Heart left ventricle (tissue), 16 donors: ENCODE measurements at regions not wholly inside any gene's neighbourhood (a gene's known extent, or its start where the extent isn't known, plus 50 kb on each side); places are given as distances from the start of the nearest gene placed in this dataset.

ENCODE experiments used
- ATAC-seq, 4 donors: fragments of 200-7000 bp; cut with Tn5 transposase; one replicate each; pipeline ENCODE4 v1.9.1; 2020 to 2022; ENCODE audit warnings: moderate library complexity in 4 of 4, mild to moderate bottlenecking in 3 of 4, moderate number of reproducible peaks in 1 of 4
- DNase-seq, 5 donors: peaks; one replicate each; pipeline ENCODE4 v3.0.0-alpha.2; 2020
- H3K27ac ChIP-seq, 12 donors: fragments of 200-600 bp; sonication (generic) in 4 of 12; one replicate each; pipeline versions ENCODE4 v1.5.0 to v1.8.0; 2016 to 2022; ENCODE audit warnings: mild to moderate bottlenecking in 2 of 12
- H3K27me3 ChIP-seq, 9 donors: fragments of 200-600 bp; sonication (generic) in 2 of 9; one replicate each; pipeline versions ENCODE4 v1.5.1 to v1.8.0; 2016 to 2022; ENCODE audit warnings: mild to moderate bottlenecking in 3 of 9
- H3K36me3 ChIP-seq, 9 donors: fragments of 200-600 bp; sonication (generic) in 2 of 9; one replicate each; pipeline versions ENCODE4 v1.5.0 to v1.8.0; 2018 to 2022; ENCODE audit warnings: mild to moderate bottlenecking in 2 of 9
- H3K4me1 ChIP-seq, 12 donors: fragments of 200-600 bp; sonication (generic) in 4 of 12; one replicate each; pipeline versions ENCODE4 v1.5.0 to v1.8.0; 2016 to 2022; ENCODE audit warnings: mild to moderate bottlenecking in 3 of 12
- H3K4me3 ChIP-seq, 12 donors: fragments of 200-600 bp; sonication (generic) in 4 of 12; one replicate each; pipeline versions ENCODE4 v1.5.0 to v1.8.0; 2017 to 2022; ENCODE audit warnings: mild to moderate bottlenecking in 9 of 12, moderate library complexity in 4 of 12
- H3K9me3 ChIP-seq, 12 donors: fragments of 200-600 bp; sonication (generic) in 4 of 12; one replicate each; pipeline versions ENCODE4 v1.5.0 to v1.8.0; 2016 to 2022; ENCODE audit warnings: mild to moderate bottlenecking in 1 of 12
- CTCF ChIP-seq, 12 donors: fragments of 200-600 bp; sonication (generic) in 4 of 12; IDR thresholded peaks; one replicate each; pipeline versions ENCODE4 v1.5.0 to v1.8.0; 2018 to 2022; ENCODE audit warnings: antibody characterized with exemption in 12 of 12, mild to moderate bottlenecking in 5 of 12
- POLR2A ChIP-seq, 2 donors: fragments of 450-650 bp; IDR thresholded peaks; one replicate each; pipeline ENCODE4 v1.6.1; 2017; ENCODE audit warnings: antibody characterized with exemption in 2 of 2, mild to moderate bottlenecking in 2 of 2, moderate library complexity in 2 of 2
- WGBS, 4 donors: extraction: QIAGEN DNeasy Blood & Tissue Kit in 2 of 4; methylation state at CpG; one replicate each; pipeline versions ENCODE4 v1.1.5 to v1.1.7; 2013 to 2018; 5-methylcytosine and 5-hydroxymethylcytosine counted together
- intact Hi-C, 10 donors: fragments of 100-400 bp; cut with DNase I; formaldehyde crosslinking; loops; one replicate each; pipeline versions ENCODE4 v1.11.1 to v1.14.2; 2022
- donor health status: ischemic (EF 13 %, LVEDD 7.1; RV severe dilation, severe dysfunction).
- donor health status: healthy with polysubstance abuse.
- donor health status: DM: no; HTN: yes; CAD: no.
- donor health status: DM: no; HTN: no; CAD: no.
- donor health status: ischemic (EF 25% LVEDD 6.9; RV normal size, moderate dysfunction).
- donor health status: ischemic (EF 25% LVEDD 5.7; RV mildly dilated, moderate dysfunction).
- donor health status: healthy.
- donor health status: DM: yes; HTN: yes; CAD: no.
- donor health status: ischemic (EF 35%, LVEDD 5.7; RV mildly dilated, moderate dysfunction).
- donor health status: nonischemic (EF 11% LVEDD 7.7; RV severe dilation, severe dysfunction).
- donor health status: DM: yes; HTN: yes; CAD: no.
- donor health status: PGD.
- donor health status: ischemic (EF 29% LVEDD 5.4; RV normal size, mild dysfunction).
- donor health status: nonischemic (EF 23%, LVEDD 6.1; RV moderate dilation, normal function).

DNA sequence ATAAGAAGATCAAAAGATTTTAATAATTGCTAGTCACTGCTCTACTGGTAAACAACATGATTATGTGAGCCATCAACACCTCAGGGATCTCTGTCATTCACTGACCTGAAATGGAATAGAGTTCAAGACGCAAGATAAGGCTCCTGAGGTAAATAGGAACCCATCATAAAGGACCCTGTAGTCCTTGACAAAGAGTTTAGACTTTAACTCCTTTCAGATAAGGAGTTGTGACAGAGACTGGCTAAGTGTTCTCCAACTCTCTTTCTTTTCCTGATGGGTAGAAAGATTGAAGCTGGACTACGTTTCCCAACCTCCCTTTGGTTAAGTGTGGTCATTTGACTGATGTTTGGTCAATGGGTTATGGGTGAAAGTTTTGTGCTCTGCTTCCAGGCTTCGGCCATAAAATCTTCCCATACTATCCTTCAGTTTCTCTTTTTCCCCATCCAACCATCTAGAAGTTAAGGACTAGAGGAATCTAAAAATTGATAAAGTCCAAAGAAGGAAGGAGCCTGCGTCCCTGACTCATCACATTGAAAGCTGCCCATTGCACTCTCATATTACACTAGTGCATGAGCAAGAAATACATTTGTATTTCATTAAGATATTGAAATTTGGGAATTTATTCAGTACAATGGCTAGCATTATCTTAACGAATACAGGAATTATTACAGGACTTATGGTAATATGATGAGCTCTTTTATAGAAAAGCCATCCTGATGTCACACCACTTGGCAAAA, 293.7 kb upstream of the ACVR2A start:
- 83 to 90% (median 89%) methylated on average over 5 of the region's 5 CpGs for WGBS, 4 donors
- no peak overlapping the region for H3K27ac ChIP-seq
- DNase-seq (no peak), ATAC-seq (no peak)
- intact Hi-C loops: loop anchor here in 2 of 10 donors (5.0 to 10.0 kb wide), 3 partner anchors 49 to 291 kb away; no protein-coding TSS in a partner anchor
- peaks cover 0 to 21% (median 8%) of the 10 kb centered on the region in 12 donors for H3K4me1 ChIP-seq
- H3K9me3 ChIP-seq: no peaks in the 10 kb centered on the region
- no peaks in the 10 kb centered on the region for H3K27me3 ChIP-seq
- H3K36me3 ChIP-seq: no peaks in the 10 kb centered on the region
- no peak overlapping the region for H3K4me3 ChIP-seq
- TF ChIP-seq POLR2A (IDR thresholded peaks at IDR 0.05) (no peak), CTCF (IDR thresholded peaks at IDR 0.05) (no peak)

GRCh38 chr2:147549054-147549453, 295.8 kb upstream of the ACVR2A start:
- Histone ChIP-seq H3K27me3 (no peaks in the 10 kb centered on the region), H3K4me3 (no peak overlapping the region), H3K27ac (no peak overlapping the region), H3K4me1 (peaks cover 0 to 4% (median 0%) of the 10 kb centered on the region in 12 donors), H3K36me3 (no peaks in the 10 kb centered on the region), H3K9me3 (peaks cover 0 to 8% (median 0%) of the 10 kb centered on the region in 12 donors)
- TF ChIP-seq CTCF (IDR thresholded peaks at IDR 0.05) (no peak), POLR2A (IDR thresholded peaks at IDR 0.05) (no peak)
- no peak for ATAC-seq
- intact Hi-C loops: no loop called here
- DNase-seq: no peak

DNA sequence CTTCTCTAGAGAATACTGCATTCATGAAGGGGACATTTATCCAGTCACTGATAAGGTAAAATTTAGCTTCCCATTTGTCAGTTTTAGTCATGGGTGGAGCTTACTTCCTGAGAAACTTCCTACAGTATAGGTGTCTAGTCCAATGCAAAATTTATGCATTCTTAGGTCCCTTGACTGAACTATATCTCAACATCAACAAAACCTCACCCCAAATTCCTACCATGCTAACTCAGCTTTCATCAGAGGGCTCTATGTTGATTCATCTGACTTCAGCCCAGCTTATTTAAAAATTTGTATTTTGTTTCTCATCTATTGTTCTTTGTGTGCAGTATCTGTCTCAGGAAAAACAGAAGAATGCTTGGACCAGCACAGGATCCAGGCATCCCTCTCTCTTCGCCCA, 296.4 kb upstream of the ACVR2A start:
- TF ChIP-seq CTCF (IDR thresholded peaks at IDR 0.05): no peak
- TF ChIP-seq POLR2A (IDR thresholded peaks at IDR 0.05): no peak
- DNase-seq (no peak), ATAC-seq (no peak)
- WGBS, 4 donors: 83 to 95% (median 88%) methylated on average over 1 of the region's 1 CpG
- H3K27ac ChIP-seq: no peak overlapping the region
- peaks cover 0 to 2% (median 0%) of the 10 kb centered on the region in 12 donors for H3K4me1 ChIP-seq
- no peaks in the 10 kb centered on the region for H3K36me3 ChIP-seq
- no peaks in the 10 kb centered on the region for H3K27me3 ChIP-seq
- no peak overlapping the region for H3K4me3 ChIP-seq
- intact Hi-C loops: no loop called here
- H3K9me3 ChIP-seq: peaks cover 0 to 8% (median 0%) of the 10 kb centered on the region in 12 donors

GRCh38 chr2:147547440-147547839, 297.4 kb upstream of the ACVR2A start:
- TF ChIP-seq POLR2A (IDR thresholded peaks at IDR 0.05): no peak
- TF ChIP-seq CTCF (IDR thresholded peaks at IDR 0.05): no peak
- WGBS, 4 donors: 67 to 80% (median 72%) methylated on average over 1 of the region's 1 CpG
- intact Hi-C loops: no loop called here

More at GRCh38 chr2:147547440-147547839, 297.4 kb upstream of the ACVR2A start:
- Histone ChIP-seq H3K27ac (no peak overlapping the region), H3K4me3 (no peak overlapping the region), H3K9me3 (peaks cover 0 to 8% (median 0%) of the 10 kb centered on the region in 12 donors), H3K36me3 (no peaks in the 10 kb centered on the region), H3K4me1 (no peaks in the 10 kb centered on the region), H3K27me3 (no peaks in the 10 kb centered on the region)
- ATAC-seq (no peak), DNase-seq (no peak)
